ENCODE measurements at regions not wholly inside any gene's neighbourhood (a gene's known extent, or its start where the extent isn't known, plus 50 kb on each side); places are given as distances from the start of the nearest gene placed in this dataset.

DNA sequence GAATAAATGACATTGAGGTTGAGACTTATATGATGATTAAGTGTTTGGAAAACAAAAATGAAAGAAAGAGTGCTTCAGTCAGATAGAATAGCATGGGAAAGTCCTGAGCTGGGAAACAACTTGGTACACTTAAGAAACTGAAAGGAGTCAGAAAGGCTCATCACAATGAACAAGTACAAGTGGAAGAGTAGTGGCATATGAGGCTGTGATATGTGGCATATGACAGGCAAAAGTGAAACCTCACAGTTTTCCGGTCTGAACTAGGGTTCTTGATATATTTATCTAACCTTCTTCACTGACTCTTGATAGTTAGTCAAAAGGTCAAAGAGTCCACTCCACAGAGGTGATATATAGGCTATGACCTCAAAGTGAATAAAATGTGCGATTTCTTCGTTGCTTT lies 537.1 kb upstream of the CXorf51A start:
- TF ChIP-seq NR3C1 (IDR thresholded peaks at IDR 0.05) (no peak), BHLHE40 (IDR thresholded peaks at IDR 0.05; ENCODE audit: low read depth, low read length) (no peak), ZFP36 (IDR thresholded peaks at IDR 0.05; ENCODE audit: borderline replicate concordance, partially characterized antibody) (no peak), RNF2 (IDR thresholded peaks at IDR 0.05; ENCODE audit: borderline replicate concordance, low read depth) (no peak)
